Hepatocyte (in vitro differentiated cells): ENCODE measurements at regions not wholly inside any gene's neighbourhood (a gene's known extent, or its start where the extent isn't known, plus 50 kb on each side); places are given as distances from the start of the nearest gene placed in this dataset.

ENCODE experiments used
- DNase-seq: peaks from one replicate; pipeline ENCODE4 v3.0.0-alpha.2; 2016; ENCODE audit warnings: low spot score
- H2AFZ ChIP-seq: fragments of 200-600 bp; sonication (generic); 2 replicates; pipeline ENCODE4 v1.6.0; 2016; ENCODE audit warnings: antibody characterized with exemption, mild to moderate bottlenecking
- H3K27ac ChIP-seq: fragments of 200-600 bp; sonication (generic); 2 replicates; pipeline ENCODE4 v1.5.1; 2016; ENCODE audit warnings: mild to moderate bottlenecking
- H3K27me3 ChIP-seq: fragments of 200-600 bp; sonication (generic); 2 replicates; pipeline ENCODE4 v1.6.1; 2016
- H3K36me3 ChIP-seq: fragments of 200-600 bp; sonication (generic); replicated peaks from 2 replicates; pipeline ENCODE4 v1.5.1; 2016; ENCODE audit warnings: low read depth; ENCODE audit not compliant: insufficient read depth
- H3K4me1 ChIP-seq: fragments of 200-600 bp; sonication (generic); 2 replicates; pipeline ENCODE4 v1.5.1; 2016; ENCODE audit warnings: mild to moderate bottlenecking, moderate library complexity; ENCODE audit not compliant: insufficient read depth
- H3K4me2 ChIP-seq: fragments of 200-600 bp; sonication (generic); 2 replicates; pipeline ENCODE4 v1.6.0; 2016
- H3K4me3 ChIP-seq: fragments of 200-600 bp; sonication (generic); 2 replicates; pipeline ENCODE4 v1.5.1; 2016; ENCODE audit warnings: mild to moderate bottlenecking
- H3K79me2 ChIP-seq: fragments of 200-600 bp; sonication (generic); 2 replicates; pipeline ENCODE4 v1.6.0; 2017; ENCODE audit warnings: mild to moderate bottlenecking
- H3K9me2 ChIP-seq: fragments of 200-600 bp; sonication (generic); replicated peaks from 2 replicates; pipeline ENCODE4 v1.6.0; 2017; ENCODE audit warnings: mild to moderate bottlenecking; ENCODE audit not compliant: insufficient read depth
- H3K9me3 ChIP-seq: fragments of 200-600 bp; sonication (generic); 2 replicates; pipeline ENCODE4 v1.5.1; 2016; ENCODE audit warnings: low read depth, mild to moderate bottlenecking
- H4K20me1 ChIP-seq: fragments of 200-600 bp; sonication (generic); 2 replicates; pipeline ENCODE4 v1.6.0; 2016; ENCODE audit warnings: mild to moderate bottlenecking; ENCODE audit not compliant: insufficient read depth, poor library complexity, severe bottlenecking
- CTCF ChIP-seq: fragments of 200-600 bp; sonication (generic); IDR thresholded peaks from 2 replicates; pipeline ENCODE4 v1.5.1; 2016; ENCODE audit warnings: antibody characterized with exemption, mild to moderate bottlenecking; ENCODE audit not compliant: poor library complexity
- EZH2 ChIP-seq: fragments of 200-600 bp; sonication (generic); IDR thresholded peaks from 2 replicates; pipeline ENCODE4 v1.6.1; 2016; ENCODE audit warnings: antibody characterized with exemption, mild to moderate bottlenecking, borderline replicate concordance
- EZH2phosphoT487 ChIP-seq: fragments of 200-600 bp; sonication (generic); IDR thresholded peaks from one replicate; pipeline ENCODE4 v1.6.1; 2018; ENCODE audit warnings: antibody characterized with exemption, mild to moderate bottlenecking, low read depth, moderate library complexity; ENCODE audit not compliant: unreplicated experiment, severe bottlenecking
- WGBS: methylation state at CpG from one replicate; pipeline ENCODE4 v1.1.6; 2016; ENCODE audit warnings: low lambda C conversion rate; ENCODE audit errors: missing lambda C conversion rate; 5-methylcytosine and 5-hydroxymethylcytosine counted together

DNA sequence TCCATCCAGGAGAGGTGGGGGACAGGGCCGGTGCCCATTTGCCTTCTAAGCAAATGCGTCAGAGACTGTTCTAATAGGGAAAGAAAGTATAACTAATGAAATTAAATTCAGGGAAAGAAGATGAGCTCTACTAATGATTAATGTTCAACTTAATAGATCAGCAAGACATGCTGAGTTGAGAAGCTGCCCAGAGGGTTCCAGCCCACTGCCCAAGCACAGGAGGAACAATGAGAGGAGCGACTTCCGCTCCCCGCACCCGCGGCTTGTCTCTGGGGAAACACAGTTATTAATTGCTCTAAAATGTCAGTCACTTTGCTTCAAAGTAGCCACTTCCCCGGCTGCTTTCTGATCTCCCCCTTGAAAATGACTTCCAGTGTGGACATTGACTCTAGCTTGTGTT, 331.3 kb downstream of the UQCRFS1 start:
- DNase-seq: no peak
- H3K4me1 ChIP-seq: no peaks in the 10 kb centered on the region
- peaks cover 3% of the 10 kb centered on the region for H3K27me3 ChIP-seq
- no peaks in the 10 kb centered on the region for H4K20me1 ChIP-seq
- no peaks in the 10 kb centered on the region for H3K9me2 ChIP-seq
- H2AFZ ChIP-seq: no peak overlapping the region
- no peak overlapping the region for H3K4me2 ChIP-seq
- no peaks in the 10 kb centered on the region for H3K79me2 ChIP-seq
- H3K36me3 ChIP-seq: no peaks in the 10 kb centered on the region
- 69% methylated on average over 8 of the region's 8 CpGs for WGBS
- no peak overlapping the region for H3K4me3 ChIP-seq
- no peak for TF ChIP-seq CTCF
- no peak for TF ChIP-seq EZH2
- TF ChIP-seq EZH2phosphoT487: no peak
- H3K27ac ChIP-seq: no peak overlapping the region
- H3K9me3 ChIP-seq: no peaks in the 10 kb centered on the region

- WGBS: 49% methylated on average over 10 of the region's 10 CpGs
- Histone ChIP-seq H3K4me3 (no peak overlapping the region), H2AFZ (no peak overlapping the region), H3K9me2 (no peaks in the 10 kb centered on the region), H3K36me3 (no peaks in the 10 kb centered on the region), H3K9me3 (no peaks in the 10 kb centered on the region), H3K4me1 (no peaks in the 10 kb centered on the region), H4K20me1 (no peaks in the 10 kb centered on the region), H3K27me3 (peaks cover 3% of the 10 kb centered on the region), H3K4me2 (no peak overlapping the region), H3K27ac (no peak overlapping the region), H3K79me2 (no peaks in the 10 kb centered on the region)
- DNase-seq: no peak
- TF ChIP-seq EZH2phosphoT487 (no peak), CTCF (no peak), EZH2 (no peak)
Measured at GRCh38 chr19:28880735-28881401, 332.1 kb downstream of the UQCRFS1 start.

GRCh38 chr19:28878862-28879566, 333.9 kb downstream of the UQCRFS1 start:
- Histone ChIP-seq H3K4me1 (no peaks in the 10 kb centered on the region), H3K36me3 (no peaks in the 10 kb centered on the region), H3K9me2 (no peaks in the 10 kb centered on the region), H4K20me1 (no peaks in the 10 kb centered on the region), H3K27ac (no peak overlapping the region), H3K27me3 (peaks cover 3% of the 10 kb centered on the region), H3K4me3 (no peak overlapping the region), H3K4me2 (no peak overlapping the region), H3K79me2 (no peaks in the 10 kb centered on the region), H2AFZ (no peak overlapping the region), H3K9me3 (no peaks in the 10 kb centered on the region)
- 31% methylated on average over 11 of the region's 11 CpGs for WGBS
- TF ChIP-seq EZH2 (no peak), CTCF (peak; percentile 77)
- peak; percentile 93 for DNase-seq
